ENCODE measurements at regions not wholly inside any gene's neighbourhood (a gene's known extent, or its start where the extent isn't known, plus 50 kb on each side); places are given as distances from the start of the nearest gene placed in this dataset.

GRCh38 chr7:12859761-12860160, 172.3 kb downstream of the ARL4A start:
- Histone ChIP-seq H3K27ac (ENCODE audit: low read depth, low read length, poor library complexity, severe bottlenecking) (no peak overlapping the region), H3K4me3 (ENCODE audit: low read depth, low read length, poor library complexity, severe bottlenecking) (no peak overlapping the region), H3K4me1 (ENCODE audit: insufficient read depth, low read length, poor library complexity, severe bottlenecking) (no peaks in the 10 kb centered on the region), H3K79me2 (ENCODE audit: insufficient read depth, low read depth, low read length) (no peaks in the 10 kb centered on the region), H3K4me2 (ENCODE audit: low read length) (no peak overlapping the region), H3K9me2 (ENCODE audit: insufficient read depth, low read length) (no peaks in the 10 kb centered on the region), H3K9me3 (ENCODE audit: low read length) (no peaks in the 10 kb centered on the region), H3K36me3 (ENCODE audit: insufficient read depth, low read length) (no peaks in the 10 kb centered on the region), H2AFZ (ENCODE audit: low read length) (no peak overlapping the region), H4K20me1 (ENCODE audit: insufficient read depth, low read length) (no peaks in the 10 kb centered on the region)
- intact Hi-C loops (cut with micrococcal nuclease; ENCODE audit: unreplicated experiment), result no loop called here
- CTCF ChIA-PET (ENCODE audit: unreplicated experiment), result no interaction called here
- no peak for DNase-seq (ENCODE audit: low spot score)
- TF ChIP-seq, protein P1, sequence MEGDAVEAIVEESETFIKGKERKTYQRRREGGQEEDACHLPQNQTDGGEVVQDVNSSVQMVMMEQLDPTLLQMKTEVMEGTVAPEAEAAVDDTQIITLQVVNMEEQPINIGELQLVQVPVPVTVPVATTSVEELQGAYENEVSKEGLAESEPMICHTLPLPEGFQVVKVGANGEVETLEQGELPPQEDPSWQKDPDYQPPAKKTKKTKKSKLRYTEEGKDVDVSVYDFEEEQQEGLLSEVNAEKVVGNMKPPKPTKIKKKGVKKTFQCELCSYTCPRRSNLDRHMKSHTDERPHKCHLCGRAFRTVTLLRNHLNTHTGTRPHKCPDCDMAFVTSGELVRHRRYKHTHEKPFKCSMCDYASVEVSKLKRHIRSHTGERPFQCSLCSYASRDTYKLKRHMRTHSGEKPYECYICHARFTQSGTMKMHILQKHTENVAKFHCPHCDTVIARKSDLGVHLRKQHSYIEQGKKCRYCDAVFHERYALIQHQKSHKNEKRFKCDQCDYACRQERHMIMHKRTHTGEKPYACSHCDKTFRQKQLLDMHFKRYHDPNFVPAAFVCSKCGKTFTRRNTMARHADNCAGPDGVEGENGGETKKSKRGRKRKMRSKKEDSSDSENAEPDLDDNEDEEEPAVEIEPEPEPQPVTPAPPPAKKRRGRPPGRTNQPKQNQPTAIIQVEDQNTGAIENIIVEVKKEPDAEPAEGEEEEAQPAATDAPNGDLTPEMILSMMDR (conservative IDR thresholded peaks at IDR 0.05; ENCODE audit: low read length), result no peak
- TF ChIP-seq EZH2phosphoT487 (IDR thresholded peaks at IDR 0.05; ENCODE audit: borderline replicate concordance, low read depth, low read length), result no peak
- BruUV-seq (replicated peaks), result no TSS peak
- POLR2A ChIA-PET, result interaction anchor here (1.0 kb wide), 1 partner anchor 31 kb away, joined by 3 read pairs; no protein-coding TSS in a partner anchor

- Histone ChIP-seq H3K4me2 (ENCODE audit: low read length) (no peak overlapping the region), H3K9me3 (ENCODE audit: low read length) (no peaks in the 10 kb centered on the region), H4K20me1 (ENCODE audit: insufficient read depth, low read length) (no peaks in the 10 kb centered on the region), H3K4me1 (ENCODE audit: insufficient read depth, low read length, poor library complexity, severe bottlenecking) (no peaks in the 10 kb centered on the region), H3K36me3 (ENCODE audit: insufficient read depth, low read length) (no peaks in the 10 kb centered on the region), H3K4me3 (ENCODE audit: low read depth, low read length, poor library complexity, severe bottlenecking) (no peak overlapping the region), H3K9me2 (ENCODE audit: insufficient read depth, low read length) (no peaks in the 10 kb centered on the region), H3K79me2 (ENCODE audit: insufficient read depth, low read depth, low read length) (no peaks in the 10 kb centered on the region), H3K27ac (ENCODE audit: low read depth, low read length, poor library complexity, severe bottlenecking) (no peak overlapping the region), H2AFZ (ENCODE audit: low read length) (no peak overlapping the region)
- TF ChIP-seq, protein P1 (conservative IDR thresholded peaks at IDR 0.05; ENCODE audit: low read length), result no peak
- TF ChIP-seq EZH2phosphoT487 (IDR thresholded peaks at IDR 0.05; ENCODE audit: borderline replicate concordance, low read depth, low read length), result no peak
- ChIA-PET POLR2A (no interaction called here), CTCF (ENCODE audit: unreplicated experiment) (no interaction called here)
- intact Hi-C loops (cut with micrococcal nuclease; ENCODE audit: unreplicated experiment), result no loop called here
- BruUV-seq (replicated peaks), result no TSS peak
- no peak for DNase-seq (ENCODE audit: low spot score)
Observed at GRCh38 chr7:12861070-12861469, 173.6 kb downstream of the ARL4A start.

GRCh38 chr7:12862146-12862545, 174.7 kb downstream of the ARL4A start:
- CTCF ChIA-PET (ENCODE audit: unreplicated experiment), result no interaction called here
- POLR2A ChIA-PET, result interaction anchor here (0.5 kb wide), 2 partner anchors 38 to 47 kb away, joined by 3 to 6 read pairs; no protein-coding TSS in a partner anchor
- H3K4me3 ChIP-seq (ENCODE audit: low read depth, low read length, poor library complexity, severe bottlenecking), result no peak overlapping the region
- H3K4me2 ChIP-seq (ENCODE audit: low read length), result no peak overlapping the region
- H3K9me3 ChIP-seq (ENCODE audit: low read length), result no peaks in the 10 kb centered on the region
- TF ChIP-seq, protein P1 (conservative IDR thresholded peaks at IDR 0.05; ENCODE audit: low read length), result no peak
- no peak for TF ChIP-seq EZH2phosphoT487 (IDR thresholded peaks at IDR 0.05; ENCODE audit: borderline replicate concordance, low read depth, low read length)
- intact Hi-C loops (cut with micrococcal nuclease; ENCODE audit: unreplicated experiment), result no loop called here
- BruUV-seq (replicated peaks), result no TSS peak
- no peaks in the 10 kb centered on the region for H3K4me1 ChIP-seq (ENCODE audit: insufficient read depth, low read length, poor library complexity, severe bottlenecking)
- H2AFZ ChIP-seq (ENCODE audit: low read length), result no peak overlapping the region
- H3K36me3 ChIP-seq (ENCODE audit: insufficient read depth, low read length), result no peaks in the 10 kb centered on the region
- no peaks in the 10 kb centered on the region for H4K20me1 ChIP-seq (ENCODE audit: insufficient read depth, low read length)
- no peak for DNase-seq (ENCODE audit: low spot score)
- H3K79me2 ChIP-seq (ENCODE audit: insufficient read depth, low read depth, low read length), result no peaks in the 10 kb centered on the region
- no peaks in the 10 kb centered on the region for H3K9me2 ChIP-seq (ENCODE audit: insufficient read depth, low read length)
- no peak overlapping the region for H3K27ac ChIP-seq (ENCODE audit: low read depth, low read length, poor library complexity, severe bottlenecking)

Measured in OCI-LY7 (cell line).